Astrocyte of the cerebellum (primary cell): ENCODE measurements at regions not wholly inside any gene's neighbourhood (a gene's known extent, or its start where the extent isn't known, plus 50 kb on each side); places are given as distances from the start of the nearest gene placed in this dataset.
A peak's percentile ranks its signal among the peaks of the same experiment; 100 is the strongest.

Experiments
- DNase-seq: peaks from one replicate; pipeline ENCODE4 v3.0.0-alpha.2; 2011; ENCODE audit warnings: low read depth
- H3K4me3 ChIP-seq: 2 replicates; pipeline ENCODE4 v1.5.1; 2011; ENCODE audit warnings: mild to moderate bottlenecking, low read depth, low read length, moderate library complexity
- CTCF ChIP-seq: IDR thresholded peaks from 2 replicates; pipeline ENCODE4 v1.5.1; 2012; ENCODE audit warnings: low read length, low read depth, moderate library complexity, mild to moderate bottlenecking; ENCODE audit errors: missing control alignments
- in situ Hi-C: cut with HindIII; loops from 2 replicates; pipeline ENCODE4 v1.10.0; 2017; ENCODE audit warnings: low sequenced_read_pairs

- in situ Hi-C loops, result no loop called here
- no peak overlapping the region for H3K4me3 ChIP-seq
- no peak for TF ChIP-seq CTCF
- peak; percentile 91 for DNase-seq
These were observed 103.1 kb upstream of the DMRT1 start for GRCh38 chr9:738209-738915.

DNA sequence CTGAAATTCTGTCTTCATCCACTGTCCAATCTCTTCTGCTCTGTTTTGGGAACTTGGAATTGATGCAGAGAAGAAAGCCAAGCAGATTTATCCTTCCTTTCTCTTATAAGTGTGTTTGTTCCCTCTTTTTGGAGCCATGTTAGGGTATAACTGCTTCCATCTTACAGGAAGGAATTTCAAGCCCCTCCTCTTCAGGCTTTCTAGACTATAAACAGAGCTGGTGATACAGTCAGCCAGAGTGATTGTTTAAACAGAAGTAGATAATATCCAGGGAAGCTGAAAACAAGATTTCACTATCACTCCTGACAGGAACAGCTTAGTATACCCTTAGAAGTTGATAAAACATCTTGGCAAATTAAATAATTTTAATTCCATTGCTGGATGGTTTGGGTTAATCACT is 102.1 kb upstream of the DMRT1 start:
- DNase-seq, result no peak
- no peak overlapping the region for H3K4me3 ChIP-seq
- in situ Hi-C loops, result no loop called here
- TF ChIP-seq CTCF, result no peak

DNA sequence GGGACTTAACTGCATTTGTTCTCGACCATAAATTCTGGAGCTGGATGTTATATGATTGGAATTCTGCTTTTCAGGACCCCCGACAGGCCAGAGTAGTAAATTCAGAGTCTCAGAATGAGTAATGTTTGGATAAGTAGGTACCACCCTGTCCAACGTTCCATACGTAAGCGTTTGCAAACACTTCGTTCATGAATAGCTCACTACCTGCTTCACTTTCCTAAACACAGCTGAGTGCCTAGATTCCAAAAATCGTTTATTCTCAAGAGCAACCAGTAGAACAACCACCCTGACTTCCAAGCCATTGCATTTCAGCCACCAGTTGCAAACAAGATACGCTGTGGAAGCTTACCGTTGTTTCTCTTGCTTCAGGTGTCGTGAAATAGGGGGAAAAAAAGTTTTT is 101.3 kb upstream of the DMRT1 start:
- TF ChIP-seq CTCF, result no peak
- no peak overlapping the region for H3K4me3 ChIP-seq
- in situ Hi-C loops, result no loop called here
- DNase-seq, result no peak

GRCh38 chr9:742104-742503 is 99.4 kb upstream of the DMRT1 start:
- no peak for TF ChIP-seq CTCF
- no peak overlapping the region for H3K4me3 ChIP-seq
- DNase-seq, result no peak
- in situ Hi-C loops, result no loop called here

DNA sequence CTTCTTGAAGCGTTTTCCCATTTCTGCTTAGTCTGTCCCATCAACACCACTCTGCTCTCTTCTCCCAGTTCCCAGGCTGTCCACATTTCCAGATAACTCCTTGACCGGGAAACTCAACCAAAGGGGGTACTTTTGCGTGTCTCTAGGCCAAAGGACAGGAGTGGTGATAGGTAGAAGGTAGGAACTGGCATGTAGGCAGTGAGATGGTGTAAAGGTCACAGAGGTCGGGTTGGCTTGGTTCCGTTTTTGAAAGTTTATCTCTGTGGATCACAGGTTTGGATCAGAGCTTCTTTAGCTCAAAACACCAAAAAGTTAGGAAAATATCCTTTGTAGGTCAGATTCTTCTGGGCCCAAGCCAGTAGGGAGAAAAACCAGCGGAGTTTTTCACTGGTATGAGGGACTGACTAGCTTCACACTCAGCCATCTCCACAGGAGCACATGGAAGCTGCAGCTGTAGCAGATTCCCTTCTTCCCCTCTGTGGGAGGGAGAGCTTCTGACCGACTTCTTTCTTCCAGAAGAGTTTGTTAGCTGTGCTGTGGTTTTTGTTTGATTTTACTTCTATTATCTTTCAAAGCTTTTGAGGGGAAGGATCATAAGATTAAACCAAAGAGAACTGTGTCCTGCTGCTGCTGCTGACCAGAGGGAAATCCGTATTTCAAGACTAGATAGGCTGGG is 98.4 kb upstream of the DMRT1 start:
- in situ Hi-C loops, result no loop called here

More for the DNA sequence above, 98.4 kb upstream of the DMRT1 start:
- H3K4me3 ChIP-seq, result no peak overlapping the region
- no peak for TF ChIP-seq CTCF
- DNase-seq, result peak; percentile 64
